Central memory CD8-positive, alpha-beta T cell (primary cell): ENCODE measurements at regions not wholly inside any gene's neighbourhood (a gene's known extent, or its start where the extent isn't known, plus 50 kb on each side); places are given as distances from the start of the nearest gene placed in this dataset.
"Not testable (repeated sequence)": the region's sequence is repeated elsewhere in the genome, so short reads cannot be mapped to it uniquely, and the experiment has no call there.

Source experiments
- ATAC-seq: fragments of 150-1000 bp; cut with Tn5 transposase; replicated peaks from 2 replicates; pipeline ENCODE4 v1.10.0; 2022; ENCODE audit warnings: mild to moderate bottlenecking, moderate FRiP score, moderate number of reproducible peaks; ENCODE audit not compliant: poor library complexity, severe bottlenecking; ENCODE audit errors: extremely low read depth
- DNase-seq, 2 donors: peaks; one replicate each; pipeline ENCODE4 v3.0.0; 2021; ENCODE audit warnings: low spot score in 2 of 2
- H3K27ac Mint-ChIP-seq: one replicate; pipeline ENCODE4 v1.8.0; 2022; ENCODE audit warnings: low read depth, mild to moderate bottlenecking, moderate library complexity, mixed read lengths
- H3K27me3 Mint-ChIP-seq: one replicate; pipeline ENCODE4 v1.8.0; 2022; ENCODE audit warnings: mixed read lengths
- H3K36me3 Mint-ChIP-seq: one replicate; pipeline ENCODE4 v1.8.0; 2022; ENCODE audit warnings: mild to moderate bottlenecking, moderate library complexity, mixed read lengths; ENCODE audit not compliant: insufficient read depth
- H3K4me1 Mint-ChIP-seq: one replicate; pipeline ENCODE4 v1.8.0; 2022; ENCODE audit warnings: mixed read lengths
- H3K4me3 Mint-ChIP-seq: one replicate; pipeline ENCODE4 v1.8.0; 2022; ENCODE audit warnings: mild to moderate bottlenecking, moderate library complexity, mixed read lengths
- H3K9me3 Mint-ChIP-seq: one replicate; pipeline ENCODE4 v1.8.0; 2022; ENCODE audit warnings: mixed read lengths

- Mint-ChIP-seq H3K27ac (no peak overlapping the region), H3K36me3 (no peaks in the 10 kb centered on the region), H3K4me3 (no peak overlapping the region), H3K9me3 (peaks cover 20% of the 10 kb centered on the region), H3K4me1 (no peaks in the 10 kb centered on the region), H3K27me3 (no peaks in the 10 kb centered on the region)
- DNase-seq (no peak), ATAC-seq (no peak)
These were observed 521.6 kb upstream of the IMPG1 start for GRCh38 chr6:76594109-76594508.

GRCh38 chr6:76593668-76594067, 521.2 kb upstream of the IMPG1 start:
- no peaks in the 10 kb centered on the region for H3K4me1 Mint-ChIP-seq
- ATAC-seq = no peak
- no peaks in the 10 kb centered on the region for H3K36me3 Mint-ChIP-seq
- H3K4me3 Mint-ChIP-seq = no peak overlapping the region
- H3K9me3 Mint-ChIP-seq = peaks cover 19% of the 10 kb centered on the region
- no peak for DNase-seq
- no peak overlapping the region for H3K27ac Mint-ChIP-seq
- no peaks in the 10 kb centered on the region for H3K27me3 Mint-ChIP-seq

GRCh38 chr6:76592566-76592965, 520.1 kb upstream of the IMPG1 start:
- ATAC-seq (no peak), DNase-seq (no peak)
- H3K27me3 Mint-ChIP-seq = no peaks in the 10 kb centered on the region
- H3K9me3 Mint-ChIP-seq = peaks cover 17% of the 10 kb centered on the region
- no peak overlapping the region for H3K4me3 Mint-ChIP-seq
- H3K36me3 Mint-ChIP-seq = no peaks in the 10 kb centered on the region
- no peak overlapping the region for H3K27ac Mint-ChIP-seq
- H3K4me1 Mint-ChIP-seq = no peaks in the 10 kb centered on the region

DNA sequence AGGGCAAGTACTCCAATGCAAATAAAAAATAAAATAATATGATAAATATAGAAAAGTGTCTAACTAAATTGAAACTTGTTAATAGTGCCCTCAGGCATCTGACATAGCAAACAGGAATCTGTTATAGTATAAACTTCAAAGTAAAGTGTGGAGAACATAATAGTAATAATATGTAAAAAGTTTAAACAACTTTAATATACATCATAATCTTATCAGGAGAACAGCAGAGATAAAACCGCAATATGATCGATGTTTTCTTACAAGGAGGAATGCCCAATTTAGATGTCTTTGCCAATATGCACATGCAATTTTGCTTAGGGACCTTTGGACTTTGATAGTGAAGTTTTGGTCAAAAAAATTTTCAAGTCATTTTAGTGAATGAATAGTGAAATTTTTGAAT, 514.8 kb upstream of the IMPG1 start:
- peaks cover 10% of the 10 kb centered on the region for H3K9me3 Mint-ChIP-seq
- DNase-seq (no peak), ATAC-seq (no peak)
- H3K4me1 Mint-ChIP-seq = no peaks in the 10 kb centered on the region
- no peak overlapping the region for H3K27ac Mint-ChIP-seq
- H3K4me3 Mint-ChIP-seq = no peak overlapping the region
- H3K36me3 Mint-ChIP-seq = peaks cover 2% of the 10 kb centered on the region
- H3K27me3 Mint-ChIP-seq = no peaks in the 10 kb centered on the region

DNA sequence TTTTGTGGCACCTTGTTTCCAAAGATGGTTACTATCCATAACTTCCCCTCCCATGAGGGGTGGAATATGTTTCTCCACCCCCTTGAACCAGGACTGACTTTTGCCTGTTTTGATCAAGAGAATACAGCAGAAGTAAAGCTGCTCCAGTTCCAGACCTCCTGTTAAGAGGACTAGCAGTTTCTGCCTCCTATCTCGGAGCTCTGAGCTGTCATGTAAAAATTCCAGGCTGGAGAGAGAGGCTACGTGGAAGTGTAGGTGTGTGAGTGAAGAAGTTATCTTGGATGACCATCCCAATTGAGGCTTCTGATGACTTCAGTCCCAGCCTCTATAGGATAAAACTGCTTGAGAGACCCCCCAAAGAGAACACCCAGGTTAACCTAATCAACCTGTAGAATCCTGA, 511.7 kb upstream of the IMPG1 start:
- peaks cover 2% of the 10 kb centered on the region for H3K36me3 Mint-ChIP-seq
- ATAC-seq (no peak), DNase-seq (no peak)
- no peak overlapping the region for H3K4me3 Mint-ChIP-seq
- peaks cover 18% of the 10 kb centered on the region for H3K9me3 Mint-ChIP-seq
- no peaks in the 10 kb centered on the region for H3K27me3 Mint-ChIP-seq
- no peaks in the 10 kb centered on the region for H3K4me1 Mint-ChIP-seq
- no peak overlapping the region for H3K27ac Mint-ChIP-seq

- Mint-ChIP-seq H3K4me3 (no peak overlapping the region), H3K4me1 (no peaks in the 10 kb centered on the region), H3K27ac (no peak overlapping the region), H3K9me3 (peaks cover 26% of the 10 kb centered on the region), H3K27me3 (no peaks in the 10 kb centered on the region), H3K36me3 (no peaks in the 10 kb centered on the region)
- no peak for ATAC-seq
- no peak for DNase-seq
These were observed 506.3 kb upstream of the IMPG1 start for GRCh38 chr6:76578746-76579145.

DNA sequence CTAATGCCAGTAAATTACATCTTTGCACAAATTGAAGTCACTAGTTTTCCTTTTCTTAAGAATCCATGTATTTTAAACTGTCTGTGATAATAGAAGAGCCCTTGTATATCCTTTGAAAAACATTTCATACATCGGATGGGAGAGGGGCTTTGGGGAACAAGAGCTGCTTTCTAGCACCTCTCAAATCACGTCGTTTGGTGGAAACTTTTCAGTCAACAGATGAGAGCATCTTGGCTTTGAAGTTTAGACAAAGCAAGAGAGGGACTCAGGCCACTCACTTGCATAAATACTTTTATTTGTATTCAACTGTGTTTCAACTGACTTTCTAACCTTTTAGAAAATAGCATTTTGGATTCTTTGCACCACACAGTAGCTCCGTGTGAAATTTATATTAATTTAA, 502.3 kb upstream of the IMPG1 start:
- no peak for DNase-seq

GRCh38 chr6:76565932-76566331, 493.5 kb upstream of the IMPG1 start:
- Mint-ChIP-seq H3K36me3 (no peaks in the 10 kb centered on the region), H3K9me3 (peaks cover 11% of the 10 kb centered on the region)
- DNase-seq = no peak

More for the DNA sequence above, 502.3 kb upstream of the IMPG1 start:
- ATAC-seq = no peak
- no peaks in the 10 kb centered on the region for H3K4me1 Mint-ChIP-seq
- H3K9me3 Mint-ChIP-seq = peaks cover 11% of the 10 kb centered on the region
- no peaks in the 10 kb centered on the region for H3K36me3 Mint-ChIP-seq
- no peak overlapping the region for H3K27ac Mint-ChIP-seq
- H3K27me3 Mint-ChIP-seq = no peaks in the 10 kb centered on the region
- H3K4me3 Mint-ChIP-seq = no peak overlapping the region

DNA sequence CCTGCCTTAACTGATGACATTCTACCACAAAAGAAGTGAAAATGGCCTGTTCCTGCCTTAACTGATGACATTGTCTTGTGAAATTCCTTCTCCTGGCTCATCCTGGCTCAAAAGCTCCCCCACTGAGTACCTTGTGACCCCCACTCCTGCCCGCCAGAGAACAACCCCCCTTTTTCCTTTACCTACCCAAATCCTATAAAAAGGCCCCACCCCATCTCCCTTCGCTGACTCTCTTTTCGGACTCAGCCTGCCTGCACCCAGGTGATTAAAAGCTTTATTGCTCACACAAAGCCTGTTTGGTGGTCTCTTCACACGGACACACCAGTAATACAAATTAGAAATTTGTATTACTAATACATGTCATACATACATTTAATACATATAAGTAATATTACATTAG, 489.9 kb upstream of the IMPG1 start:
- DNase-seq, H3K4me1 Mint-ChIP-seq, H3K27me3 Mint-ChIP-seq, ATAC-seq, H3K4me3 Mint-ChIP-seq, H3K36me3 Mint-ChIP-seq, H3K27ac Mint-ChIP-seq: not testable (repeated sequence)
- H3K9me3 Mint-ChIP-seq = peaks cover 12% of the 10 kb centered on the region

More at GRCh38 chr6:76565932-76566331, 493.5 kb upstream of the IMPG1 start:
- H3K4me1 Mint-ChIP-seq = no peaks in the 10 kb centered on the region
- no peaks in the 10 kb centered on the region for H3K27me3 Mint-ChIP-seq
- no peak overlapping the region for H3K4me3 Mint-ChIP-seq
- no peak for ATAC-seq
- no peak overlapping the region for H3K27ac Mint-ChIP-seq

DNA sequence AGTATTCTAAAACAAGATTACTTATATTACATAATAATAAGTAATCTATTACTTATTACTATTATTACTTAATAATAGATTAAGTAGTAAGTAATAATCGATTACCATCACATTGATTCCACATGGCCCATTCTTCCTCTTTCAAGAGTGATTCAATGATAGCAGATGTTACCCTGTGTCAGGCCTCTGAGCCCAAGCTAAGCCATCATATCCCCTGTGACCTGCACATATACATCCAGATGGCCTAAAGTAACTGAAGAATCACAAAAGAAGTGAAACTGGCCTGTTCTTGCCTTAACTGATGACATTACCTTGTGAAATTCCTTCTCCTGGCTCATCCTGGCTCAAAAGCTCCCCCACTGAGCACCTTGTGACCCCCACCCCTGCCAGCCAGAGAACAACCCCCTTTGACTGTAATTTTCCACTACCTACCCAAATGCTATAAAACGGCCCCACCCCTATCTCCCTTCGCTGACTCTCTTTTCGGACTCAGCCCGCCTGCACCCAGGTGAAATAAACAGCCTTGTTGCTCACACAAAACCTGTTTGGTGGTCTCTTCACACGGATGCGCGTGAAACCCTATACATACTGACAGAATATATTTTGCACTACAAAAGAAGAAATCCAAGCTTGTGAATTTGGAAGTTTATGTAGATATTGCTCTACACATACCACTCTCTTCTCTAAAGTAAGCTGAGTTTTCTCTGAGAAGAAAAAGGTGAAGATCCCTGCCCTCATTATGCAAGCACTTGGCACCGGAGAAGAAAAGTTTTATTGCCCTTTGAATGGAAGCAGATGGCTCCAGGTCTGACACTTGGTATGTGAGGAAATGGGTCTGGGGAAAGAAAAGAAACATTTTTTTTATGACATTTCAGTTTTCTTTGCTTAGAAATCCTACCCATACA, 488.6 kb upstream of the IMPG1 start:
- H3K9me3 Mint-ChIP-seq = peaks cover 12% of the 10 kb centered on the region
- H3K4me1 Mint-ChIP-seq, H3K27ac Mint-ChIP-seq, H3K36me3 Mint-ChIP-seq, H3K4me3 Mint-ChIP-seq, DNase-seq, H3K27me3 Mint-ChIP-seq, ATAC-seq: not testable (repeated sequence)

DNA sequence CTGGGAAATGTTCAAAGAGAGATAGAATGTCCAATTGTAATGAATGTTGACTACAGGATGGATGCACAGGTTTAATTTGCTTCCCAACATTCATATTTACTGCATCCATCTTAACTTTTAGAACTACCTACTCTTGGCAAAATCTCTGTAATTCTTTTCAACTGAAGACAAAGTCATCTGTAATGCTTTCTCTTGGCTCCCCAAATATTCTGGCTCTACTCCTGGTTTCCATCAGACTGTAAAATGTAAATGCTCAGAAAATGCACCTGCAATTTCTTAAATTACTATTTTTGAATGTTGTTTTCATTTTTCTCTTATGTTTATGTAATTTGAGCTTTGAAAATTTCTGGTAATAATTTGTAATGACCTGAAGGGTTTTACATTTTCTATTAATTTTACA, 480.8 kb upstream of the IMPG1 start:
- H3K27ac Mint-ChIP-seq = no peak overlapping the region
- DNase-seq (no peak), ATAC-seq (no peak)
- no peaks in the 10 kb centered on the region for H3K27me3 Mint-ChIP-seq
- H3K9me3 Mint-ChIP-seq = peaks cover 13% of the 10 kb centered on the region
- no peaks in the 10 kb centered on the region for H3K4me1 Mint-ChIP-seq
- H3K36me3 Mint-ChIP-seq = no peaks in the 10 kb centered on the region
- H3K4me3 Mint-ChIP-seq = no peak overlapping the region

GRCh38 chr6:76552268-76552667, 479.8 kb upstream of the IMPG1 start:
- no peaks in the 10 kb centered on the region for H3K27me3 Mint-ChIP-seq
- H3K27ac Mint-ChIP-seq = no peak overlapping the region
- H3K4me3 Mint-ChIP-seq = no peak overlapping the region
- H3K36me3 Mint-ChIP-seq = no peaks in the 10 kb centered on the region
- DNase-seq = no peak
- peaks cover 7% of the 10 kb centered on the region for H3K9me3 Mint-ChIP-seq
- ATAC-seq = no peak
- H3K4me1 Mint-ChIP-seq = no peaks in the 10 kb centered on the region

- Mint-ChIP-seq H3K4me1 (no peaks in the 10 kb centered on the region), H3K36me3 (no peaks in the 10 kb centered on the region), H3K4me3 (no peak overlapping the region), H3K9me3 (peaks cover 18% of the 10 kb centered on the region), H3K27ac (no peak overlapping the region), H3K27me3 (no peaks in the 10 kb centered on the region)
- DNase-seq (no peak), ATAC-seq (no peak)
These were observed 461.2 kb upstream of the IMPG1 start for GRCh38 chr6:76533661-76534060.
